Suppressor macrophage (primary cell): ENCODE measurements at regions not wholly inside any gene's neighbourhood (a gene's known extent, or its start where the extent isn't known, plus 50 kb on each side); places are given as distances from the start of the nearest gene placed in this dataset.
"Not testable (repeated sequence)": the region's sequence is repeated elsewhere in the genome, so short reads cannot be mapped to it uniquely, and the experiment has no call there.

Experiments used
- DNase-seq, 4 experiments: peaks; one replicate each; pipeline ENCODE4 v3.0.0-alpha.2; 2020 to 2022

DNA sequence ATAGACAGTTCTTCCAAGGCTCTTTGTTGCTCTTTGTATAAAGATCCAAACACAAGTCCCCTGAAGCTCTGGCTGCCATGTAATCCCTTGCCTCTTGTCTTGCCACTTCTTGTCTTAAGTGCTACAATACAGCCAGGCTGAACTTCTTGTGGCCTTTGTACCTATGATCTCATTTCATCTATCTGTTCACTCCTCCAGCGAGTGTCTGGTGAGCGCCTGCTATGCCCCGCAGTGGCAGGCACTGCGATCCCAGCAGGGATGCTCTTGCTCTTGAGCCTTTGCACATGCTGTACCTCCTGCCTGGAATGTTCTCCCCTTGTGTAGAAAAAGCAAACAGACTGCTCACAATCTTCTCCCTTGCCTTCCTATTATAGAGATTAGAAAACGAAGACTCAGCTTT is 81.9 kb upstream of the ADPGK start:
- DNase-seq, result no peak

DNA sequence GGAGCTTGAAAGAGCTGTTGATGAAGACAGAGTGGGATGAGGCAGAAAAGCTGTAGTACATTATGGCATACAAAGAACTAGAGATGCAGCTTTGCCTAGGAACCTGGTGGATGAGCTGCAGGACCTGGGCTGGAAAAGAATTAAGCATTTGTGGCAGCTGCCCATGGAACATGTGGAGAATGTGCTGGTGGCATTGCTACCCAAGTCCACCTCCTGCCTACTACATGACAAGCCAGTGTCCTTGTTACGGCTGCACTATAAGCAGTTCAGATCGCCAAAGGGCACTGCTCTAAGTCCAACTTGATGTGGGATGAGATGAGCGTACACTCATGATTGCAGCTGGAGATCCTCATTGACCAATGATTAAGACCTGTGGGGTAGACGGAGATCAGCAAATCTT is 81.1 kb upstream of the ADPGK start:
- no peak for DNase-seq

GRCh38 chr15:72861354-72861910 is 77.9 kb upstream of the ADPGK start:
- DNase-seq, result no peak

GRCh38 chr15:72859757-72860145 is 76.2 kb upstream of the ADPGK start:
- DNase-seq, result no peak

GRCh38 chr15:72859017-72859756 is 75.6 kb upstream of the ADPGK start:
- DNase-seq, result no peak

DNA sequence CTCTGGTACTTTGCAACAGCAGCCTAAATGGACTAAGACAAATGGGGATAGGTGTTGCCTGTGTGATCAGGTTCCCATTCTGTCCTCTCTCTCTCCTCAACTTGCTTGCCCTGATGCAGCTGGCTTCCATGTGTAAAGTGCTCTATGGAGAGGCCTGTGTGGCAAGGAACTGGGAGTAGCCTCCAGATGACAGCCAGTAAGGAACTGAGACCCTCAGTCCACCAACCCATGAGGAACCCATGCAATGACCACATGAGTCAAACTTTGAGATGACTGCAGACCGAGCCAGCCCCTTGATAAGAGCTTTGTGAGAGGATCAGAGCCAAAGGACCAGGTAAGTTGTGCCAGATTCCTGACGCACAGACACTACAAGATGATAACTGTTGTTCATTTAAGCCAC is 74.6 kb upstream of the ADPGK start:
- no peak for DNase-seq

DNA sequence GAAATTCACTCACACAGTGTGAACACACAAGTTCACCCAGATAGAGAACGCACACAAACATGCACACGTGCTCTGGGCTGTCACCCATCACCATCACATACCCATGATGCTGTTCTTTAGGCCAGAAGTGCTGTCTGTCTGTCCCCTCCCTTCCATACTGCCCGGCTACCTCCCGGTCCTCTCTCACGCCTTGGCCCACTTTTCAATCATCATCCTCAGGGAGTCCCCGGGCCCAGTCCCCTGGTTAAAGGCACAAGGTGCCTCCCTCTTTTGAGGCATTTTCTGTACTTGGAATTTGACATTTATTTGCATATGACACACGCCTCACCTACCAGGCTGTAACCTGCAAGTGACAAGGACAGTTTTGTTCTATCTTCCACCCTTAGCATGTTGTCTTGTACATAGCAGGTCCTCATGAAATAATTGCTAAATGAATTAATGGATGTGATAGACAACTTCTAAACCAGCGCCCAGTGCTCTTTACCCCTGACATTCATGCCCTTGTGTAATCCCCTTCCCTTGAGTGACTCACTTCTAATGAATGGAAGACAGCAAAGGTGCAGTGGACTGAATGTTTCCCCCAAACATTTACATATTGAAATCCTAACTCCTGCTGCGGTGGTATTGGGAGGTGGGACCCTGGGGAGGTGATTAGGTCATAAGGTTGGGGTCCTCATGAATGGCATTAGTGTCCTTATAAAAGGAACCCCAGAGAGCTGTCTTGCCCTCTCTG is 73.9 kb upstream of the ADPGK start:
- no peak for DNase-seq

- DNase-seq, result no peak
Measured at GRCh38 chr15:72856549-72857040, 73.0 kb upstream of the ADPGK start.

- DNase-seq, result no peak
Measured at GRCh38 chr15:72855791-72856190, 72.2 kb upstream of the ADPGK start.

DNA sequence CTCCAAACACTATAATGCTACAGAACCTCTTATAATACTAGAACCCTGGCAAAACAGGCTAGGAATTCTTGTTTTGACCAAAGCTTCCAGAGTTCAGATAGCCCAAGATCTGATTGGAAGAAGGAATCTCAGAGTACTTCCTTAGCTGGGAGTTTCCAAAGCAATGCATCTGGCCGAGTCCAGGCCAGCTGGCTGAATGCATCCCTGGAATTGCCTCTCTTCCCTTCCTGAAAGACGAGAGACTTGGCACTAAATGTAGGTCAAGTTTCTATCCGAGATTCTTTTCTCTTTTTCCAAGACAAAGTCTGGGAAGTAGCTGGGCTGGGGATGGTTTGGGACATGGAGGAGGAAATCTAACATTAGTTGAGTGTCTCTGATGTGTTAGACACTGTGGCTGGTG is 68.7 kb upstream of the ADPGK start:
- no peak for DNase-seq

- DNase-seq, result no peak
Measured at GRCh38 chr15:72851586-72851985, 68.0 kb upstream of the ADPGK start.

GRCh38 chr15:72850833-72851232 is 67.3 kb upstream of the ADPGK start:
- DNase-seq, result no peak

DNA sequence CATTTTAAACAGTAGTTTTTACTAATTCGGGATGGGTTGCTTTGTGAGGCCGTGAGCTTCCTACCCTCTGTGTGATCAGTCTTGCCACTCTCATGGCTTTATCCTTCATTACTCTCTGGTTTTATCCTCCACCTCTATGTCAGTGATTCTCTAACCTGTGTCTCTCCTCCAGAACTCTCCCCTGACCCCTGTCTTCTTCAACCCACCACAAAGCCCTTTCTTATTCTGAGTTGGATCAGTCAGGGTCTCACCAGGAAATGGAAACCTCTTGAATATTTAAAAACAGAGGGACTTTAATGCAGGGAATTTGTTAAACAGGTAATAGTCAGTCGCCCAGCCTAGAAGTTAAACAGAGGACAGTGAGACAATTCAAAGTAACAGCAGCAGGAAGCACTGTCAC is 64.2 kb upstream of the ADPGK start:
- no peak for DNase-seq

DNA sequence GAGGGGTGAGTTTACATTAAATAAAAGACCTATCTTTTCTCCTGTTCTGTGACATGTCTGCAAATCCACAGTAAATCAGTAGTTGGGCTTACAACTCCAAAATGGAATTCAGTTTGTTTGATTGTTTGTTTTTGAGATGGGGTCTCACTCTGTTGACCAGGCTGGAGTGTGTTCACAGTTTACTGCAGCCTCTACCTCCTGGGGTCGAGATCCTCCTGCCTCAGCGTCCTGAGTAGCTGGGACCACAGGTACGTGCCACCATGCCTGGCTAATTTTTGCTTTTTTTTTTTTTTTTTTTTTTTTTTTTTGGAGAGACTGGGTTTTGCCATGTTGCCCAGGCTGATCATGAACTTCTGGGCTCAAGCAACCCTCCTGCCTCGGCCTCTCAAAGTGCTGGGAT is 63.5 kb upstream of the ADPGK start:
- no peak for DNase-seq

DNA sequence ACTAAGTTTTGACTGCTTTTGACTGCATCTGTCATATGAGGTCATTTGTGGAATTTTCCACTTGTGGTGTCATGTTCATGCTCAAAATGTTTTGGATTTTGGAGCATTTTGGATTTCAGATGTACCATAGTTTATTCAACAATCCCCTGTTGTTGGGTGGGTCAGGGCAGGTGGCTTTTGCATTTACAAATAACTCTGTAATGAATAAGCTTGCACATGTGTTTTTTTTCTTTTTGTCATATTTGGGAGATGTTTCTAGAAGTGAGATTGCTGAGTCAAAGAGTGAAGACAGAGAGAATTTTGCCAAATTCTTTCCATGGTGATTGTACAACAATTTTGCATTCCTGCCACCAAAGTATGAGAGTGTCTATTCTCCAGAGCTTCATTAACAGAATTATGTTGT is 62.4 kb upstream of the ADPGK start:
- DNase-seq, result no peak

DNA sequence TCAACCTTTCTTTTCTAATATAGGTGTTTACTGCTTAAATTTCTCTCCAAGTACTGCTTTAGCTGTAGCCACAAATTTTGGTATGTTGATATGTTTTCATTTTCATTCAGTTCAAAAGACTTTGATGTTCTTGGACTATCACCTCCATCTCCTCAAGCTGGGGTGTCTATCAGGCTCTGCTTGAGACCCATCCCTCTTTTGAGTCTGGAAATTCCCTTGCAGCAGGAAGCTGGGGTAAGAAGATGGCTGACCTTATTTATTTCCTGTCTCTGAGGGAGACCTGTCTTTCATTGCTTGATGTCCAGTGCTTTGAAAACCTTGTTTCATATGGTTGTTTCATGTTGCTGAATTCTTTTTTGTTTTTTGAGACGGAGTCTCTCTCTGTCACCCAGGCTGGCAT is 60.5 kb upstream of the ADPGK start:
- DNase-seq, result no peak

DNA sequence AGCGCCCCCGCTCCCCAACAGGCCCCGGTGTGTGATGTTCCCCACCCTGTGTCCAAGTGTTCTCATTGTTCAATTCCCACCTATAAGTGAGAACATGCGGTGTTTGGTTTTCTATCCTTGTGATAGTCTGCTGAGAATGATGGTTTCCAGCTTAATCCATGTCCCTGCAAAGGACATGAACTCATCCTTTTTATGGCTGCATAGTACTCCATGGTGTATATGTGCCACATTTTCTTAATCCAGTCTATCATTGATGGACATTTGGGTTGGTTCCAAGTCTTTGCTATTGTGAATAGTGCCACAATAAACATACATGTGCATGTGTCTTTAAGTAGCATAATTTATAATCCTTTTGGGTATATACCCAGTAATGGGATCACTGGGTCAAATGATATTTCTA is 59.8 kb upstream of the ADPGK start:
- not testable (repeated sequence) for DNase-seq

DNA sequence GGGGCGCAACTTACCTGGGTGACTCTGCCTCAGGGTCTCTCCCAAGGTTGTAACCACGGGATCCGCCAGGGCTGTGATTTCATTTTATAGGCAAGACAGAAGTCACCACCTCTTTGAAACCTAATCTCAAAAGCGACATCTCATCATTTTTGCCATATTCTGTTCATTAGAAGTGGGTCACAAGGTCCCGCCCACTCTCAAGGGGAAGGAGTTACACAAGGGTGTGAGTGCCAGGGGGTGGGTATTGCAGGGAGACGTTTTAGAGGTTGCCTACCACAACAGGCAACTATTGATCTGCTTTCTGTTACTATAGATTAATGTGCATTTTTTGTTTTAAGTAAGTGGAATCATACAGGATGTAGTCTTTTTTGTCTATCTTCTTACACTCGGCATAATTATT is 56.6 kb upstream of the ADPGK start:
- peak; percentile 13 to 52 (median 43) for DNase-seq

GRCh38 chr15:72838311-72838731 is 54.8 kb upstream of the ADPGK start:
- peak; percentile 22 to 55 (median 44) for DNase-seq

- DNase-seq, result no peak
Measured at GRCh38 chr15:72836676-72837330, 53.2 kb upstream of the ADPGK start.

- DNase-seq, result no peak
Measured at GRCh38 chr15:72835294-72835890, 51.8 kb upstream of the ADPGK start.

GRCh38 chr15:72833561-72833960 is 50.0 kb upstream of the ADPGK start:
- no peak for DNase-seq
